ENCODE measurements at regions not wholly inside any gene's neighbourhood (a gene's known extent, or its start where the extent isn't known, plus 50 kb on each side); places are given as distances from the start of the nearest gene placed in this dataset.

DNA sequence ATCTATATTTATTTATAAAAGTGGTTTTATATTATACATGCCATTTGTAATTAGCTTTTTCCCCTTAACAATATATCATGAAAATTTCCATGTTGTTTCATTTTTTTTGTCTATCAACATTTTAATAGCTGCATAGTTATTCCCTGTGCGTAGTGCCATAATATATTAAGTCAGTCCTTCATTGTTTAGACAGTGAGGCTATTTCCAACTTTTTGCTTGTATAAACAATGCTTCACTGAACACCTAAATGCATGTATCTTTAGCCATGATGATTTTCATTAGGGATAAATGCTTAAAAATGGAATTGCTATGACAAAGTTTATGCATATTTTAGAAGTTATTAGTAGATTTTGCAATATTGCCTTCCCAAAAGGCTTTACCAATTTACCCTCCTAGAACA, 80.7 kb upstream of the STC2 start:
- TF ChIP-seq ELF4 (CRISPR knock-in tag; IDR thresholded peaks at IDR 0.05; ENCODE audit: low read depth) (no peak), GABPB1 (CRISPR knock-in tag; IDR thresholded peaks at IDR 0.05) (no peak), MYBL2 (CRISPR knock-in tag; IDR thresholded peaks at IDR 0.05) (no peak), SP1 (CRISPR knock-in tag; conservative IDR thresholded peaks at IDR 0.05) (no peak), AR (CRISPR knock-in tag; IDR thresholded peaks at IDR 0.05) (no peak), ATF6 (CRISPR knock-in tag; IDR thresholded peaks at IDR 0.05) (no peak), CREB1 (CRISPR knock-in tag; IDR thresholded peaks at IDR 0.05) (no peak), IRF2 (CRISPR knock-in tag; IDR thresholded peaks at IDR 0.05; ENCODE audit: borderline replicate concordance, low read depth) (no peak), FOXK1 (CRISPR knock-in tag; IDR thresholded peaks at IDR 0.05) (no peak), FOXP1 (CRISPR knock-in tag; IDR thresholded peaks at IDR 0.05; ENCODE audit: borderline replicate concordance) (no peak), EMX1 (CRISPR knock-in tag; IDR thresholded peaks at IDR 0.05) (no peak), NR1H2 (CRISPR knock-in tag; IDR thresholded peaks at IDR 0.05) (no peak), SOX15 (CRISPR knock-in tag; IDR thresholded peaks at IDR 0.05) (no peak), OVOL2 (CRISPR knock-in tag; IDR thresholded peaks at IDR 0.05; ENCODE audit: borderline replicate concordance) (no peak), ZBTB21 (CRISPR knock-in tag; IDR thresholded peaks at IDR 0.05; ENCODE audit: borderline replicate concordance) (no peak), JUN (CRISPR knock-in tag; IDR thresholded peaks at IDR 0.05) (no peak), ATF1 (CRISPR knock-in tag; IDR thresholded peaks at IDR 0.05) (no peak)
- CTCF ChIA-PET: no interaction called here
- Mint-ChIP-seq H3K4me3 (no peak overlapping the region), H3K27ac (no peak overlapping the region), H3K4me1 (no peaks in the 10 kb centered on the region), H3K27me3 (ENCODE audit: low read depth) (peaks cover 20% of the 10 kb centered on the region), H3K36me3 (0 out of 2 replicates have a peak, but pooled peaks cover 6% of the 10 kb centered on the region), H3K9me3 (peaks cover 10% of the 10 kb centered on the region; the same call in 1 of the 2 replicates)
- ATAC-seq (no peak), DNase-seq (ENCODE audit: low spot score) (no peak)
- POLR2A ChIA-PET: no interaction called here

DNA sequence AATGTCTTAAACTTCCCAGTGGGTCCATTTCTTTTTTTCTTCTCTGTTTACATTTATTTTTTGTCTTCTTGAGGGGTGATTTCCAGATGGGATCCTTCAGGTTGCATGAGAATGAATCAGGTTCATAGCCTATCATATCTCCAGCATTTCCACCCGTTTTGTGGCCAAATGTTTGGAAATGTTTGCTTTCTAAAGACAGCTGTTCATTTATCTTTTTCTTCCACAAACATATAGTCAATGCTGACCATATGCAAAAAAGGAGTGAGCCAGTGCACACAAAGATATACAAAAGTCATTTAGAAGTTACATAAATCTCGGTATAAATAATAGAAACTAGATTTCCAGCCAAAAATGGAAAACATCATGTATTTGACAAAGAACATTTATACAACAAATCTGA, 71.6 kb upstream of the STC2 start:
- POLR2A ChIA-PET: no interaction called here
- TF ChIP-seq GTF2I (CRISPR knock-in tag; conservative IDR thresholded peaks at IDR 0.05) (no peak), ZNF121 (CRISPR knock-in tag; IDR thresholded peaks at IDR 0.05) (no peak), ZNF138 (CRISPR knock-in tag; conservative IDR thresholded peaks at IDR 0.05) (no peak), ZNF671 (CRISPR knock-in tag; IDR thresholded peaks at IDR 0.05) (no peak), SOX15 (CRISPR knock-in tag; IDR thresholded peaks at IDR 0.05) (no peak), IRF1 (CRISPR knock-in tag; IDR thresholded peaks at IDR 0.05) (no peak), ARID4B (CRISPR knock-in tag; IDR thresholded peaks at IDR 0.05; ENCODE audit: borderline replicate concordance) (no peak), CTCF (IDR thresholded peaks at IDR 0.05) (no peak)
- TF ChIP-seq, protein P1, sequence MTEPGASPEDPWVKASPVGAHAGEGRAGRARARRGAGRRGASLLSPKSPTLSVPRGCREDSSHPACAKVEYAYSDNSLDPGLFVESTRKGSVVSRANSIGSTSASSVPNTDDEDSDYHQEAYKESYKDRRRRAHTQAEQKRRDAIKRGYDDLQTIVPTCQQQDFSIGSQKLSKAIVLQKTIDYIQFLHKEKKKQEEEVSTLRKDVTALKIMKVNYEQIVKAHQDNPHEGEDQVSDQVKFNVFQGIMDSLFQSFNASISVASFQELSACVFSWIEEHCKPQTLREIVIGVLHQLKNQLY (CRISPR knock-in tag; IDR thresholded peaks at IDR 0.05): no peak

More for the DNA sequence above, 71.6 kb upstream of the STC2 start:
- DNase-seq (ENCODE audit: low spot score) (no peak), ATAC-seq (no peak)
- Mint-ChIP-seq H3K36me3 (peaks cover 3% of the 10 kb centered on the region), H3K27me3 (ENCODE audit: low read depth) (no peaks in the 10 kb centered on the region; the same call in none of the 2 replicates), H3K27ac (no peak overlapping the region), H3K9me3 (peaks cover 9% of the 10 kb centered on the region), H3K4me1 (0 out of 2 replicates have a peak, but pooled peaks cover 3% of the 10 kb centered on the region), H3K4me3 (no peak overlapping the region)
- CTCF ChIA-PET: no interaction called here

Measured in WTC11 (cell line).